GM18499 (cell line): ENCODE measurements at regions not wholly inside any gene's neighbourhood (a gene's known extent, or its start where the extent isn't known, plus 50 kb on each side); places are given as distances from the start of the nearest gene placed in this dataset.

Experiments used
- ATAC-seq: cut with Tn5 transposase; IDR thresholded peaks from one replicate; pipeline ENCODE4 v1.9.1; 2021; ENCODE audit warnings: moderate number of reproducible peaks; ENCODE audit not compliant: insufficient read depth, unreplicated experiment

- no peak for ATAC-seq
These were observed 206.7 kb downstream of the SETD4 start for GRCh38 chr21:35853321-35854239.

DNA sequence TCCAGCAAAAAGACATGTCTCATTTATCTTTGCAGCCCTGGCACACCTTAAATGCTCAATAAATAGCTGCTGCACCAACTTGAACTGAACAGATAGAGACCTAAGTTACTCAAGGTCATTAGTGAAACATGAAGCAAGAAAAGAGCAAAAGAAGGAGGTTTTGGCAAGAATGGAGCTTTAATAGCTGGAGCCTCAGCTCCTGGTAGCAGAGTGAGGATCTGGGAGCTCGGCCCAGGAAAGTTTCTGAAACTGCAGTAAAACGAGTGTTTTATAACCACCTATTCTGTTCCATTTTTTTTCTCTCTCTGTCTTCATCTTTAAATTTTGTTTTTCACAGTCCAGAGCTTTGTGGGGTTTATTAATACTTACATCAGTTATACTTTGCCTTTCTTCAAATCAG lies 207.5 kb downstream of the SETD4 start:
- no peak for ATAC-seq

DNA sequence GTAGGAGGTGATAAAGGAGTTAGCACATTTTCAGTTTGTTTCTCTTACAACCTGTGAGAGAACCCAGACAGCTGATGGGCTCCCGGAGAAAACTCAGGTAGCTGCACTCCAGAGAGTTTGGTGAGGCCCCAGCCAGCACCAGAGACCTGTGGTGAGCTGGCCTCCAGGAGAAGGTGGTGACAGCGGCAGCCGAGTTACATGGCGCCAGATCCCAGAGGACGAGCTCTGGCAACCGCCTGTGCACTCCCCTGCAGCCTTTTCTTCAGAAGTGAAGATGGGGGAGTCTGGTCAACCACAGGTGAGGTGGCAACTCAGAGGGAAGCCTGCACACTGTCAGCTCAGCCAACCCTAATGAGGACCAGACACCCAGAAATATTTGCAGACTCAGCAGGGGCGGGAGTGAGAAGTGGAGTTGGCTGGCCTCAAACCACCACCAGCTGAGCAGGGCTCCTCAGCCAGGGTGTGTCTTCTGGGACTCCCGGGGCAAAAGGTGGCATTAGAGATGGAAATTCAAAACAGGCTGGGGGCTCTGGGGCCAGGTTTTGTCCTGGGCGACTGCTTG lies 209.7 kb downstream of the SETD4 start:
- ATAC-seq: no peak

- no peak for ATAC-seq
These were observed 210.3 kb downstream of the SETD4 start for GRCh38 chr21:35850029-35850428.

DNA sequence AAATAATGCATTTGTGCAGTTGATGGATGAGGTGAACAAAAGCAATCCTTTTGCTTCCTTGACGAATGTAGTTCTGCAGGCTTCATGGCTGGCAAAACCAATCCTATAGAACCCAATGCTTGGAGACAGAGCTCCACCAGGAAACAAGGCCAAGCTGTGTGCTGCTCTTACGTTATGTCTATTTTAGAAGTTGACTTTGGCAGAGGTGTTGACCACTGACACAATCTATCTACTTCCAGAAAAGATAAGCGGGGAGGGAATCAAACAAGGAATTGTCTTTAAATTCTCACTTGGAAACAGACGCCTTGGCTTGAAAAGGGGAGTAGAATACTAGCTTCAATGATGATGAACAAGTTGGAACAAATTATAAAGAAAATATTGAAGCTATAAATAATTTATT lies 211.2 kb downstream of the SETD4 start:
- no peak for ATAC-seq

- ATAC-seq: no peak
These were observed 216.2 kb downstream of the SETD4 start for GRCh38 chr21:35843911-35844667.

DNA sequence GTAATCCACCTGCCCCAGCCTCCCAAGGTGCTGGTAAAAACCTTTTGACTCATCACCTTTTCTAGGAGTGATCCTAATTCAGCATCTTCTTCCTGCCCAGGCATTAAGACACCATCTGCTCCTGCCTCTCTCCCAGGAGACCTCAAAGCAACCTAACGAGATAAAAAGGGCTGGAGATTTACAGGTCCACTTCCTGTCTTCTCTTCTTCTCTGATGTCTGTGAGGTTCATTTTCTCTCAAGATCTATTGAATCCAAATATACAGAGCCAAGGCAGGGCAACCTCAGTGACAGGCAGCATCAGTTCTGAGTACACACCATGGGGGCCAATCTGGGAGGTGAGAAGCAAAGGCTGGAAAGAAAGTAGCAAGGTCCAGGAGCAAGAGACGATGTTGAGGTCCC lies 219.4 kb downstream of the SETD4 start:
- no peak for ATAC-seq

- no peak for ATAC-seq
These were observed 220.0 kb downstream of the SETD4 start for GRCh38 chr21:35840197-35840799.

- ATAC-seq: no peak
These were observed 221.2 kb downstream of the SETD4 start for GRCh38 chr21:35838987-35839763.

GRCh38 chr21:35838350-35838749 lies 222.0 kb downstream of the SETD4 start:
- ATAC-seq: no peak

GRCh38 chr21:35833991-35834390 lies 226.3 kb downstream of the SETD4 start:
- no peak for ATAC-seq

GRCh38 chr21:35833388-35833787 lies 226.9 kb downstream of the SETD4 start:
- no peak for ATAC-seq

- no peak for ATAC-seq
These were observed 229.1 kb downstream of the SETD4 start for GRCh38 chr21:35831230-35831629.

DNA sequence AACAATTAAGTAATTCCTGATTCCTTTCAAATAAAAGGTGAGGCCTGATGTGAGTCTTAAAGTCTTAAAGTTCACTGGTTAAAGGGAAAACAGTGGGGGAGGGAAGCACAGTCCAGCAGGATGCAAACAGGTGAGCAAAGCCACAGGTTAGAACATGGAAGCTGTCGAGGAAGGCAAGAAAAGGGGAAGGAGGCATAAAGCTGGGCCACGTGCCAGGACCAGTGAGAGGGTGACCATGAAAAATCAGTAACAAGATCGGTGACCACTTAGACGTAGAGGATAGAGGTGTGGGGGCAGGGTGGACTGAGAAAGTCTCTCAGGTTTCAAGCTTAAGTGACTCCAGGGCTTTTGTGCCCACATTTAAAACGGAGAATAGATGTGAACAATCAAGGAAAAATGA lies 231.3 kb downstream of the SETD4 start:
- no peak for ATAC-seq

- ATAC-seq: no peak
These were observed 232.2 kb downstream of the SETD4 start for GRCh38 chr21:35828161-35828560.

DNA sequence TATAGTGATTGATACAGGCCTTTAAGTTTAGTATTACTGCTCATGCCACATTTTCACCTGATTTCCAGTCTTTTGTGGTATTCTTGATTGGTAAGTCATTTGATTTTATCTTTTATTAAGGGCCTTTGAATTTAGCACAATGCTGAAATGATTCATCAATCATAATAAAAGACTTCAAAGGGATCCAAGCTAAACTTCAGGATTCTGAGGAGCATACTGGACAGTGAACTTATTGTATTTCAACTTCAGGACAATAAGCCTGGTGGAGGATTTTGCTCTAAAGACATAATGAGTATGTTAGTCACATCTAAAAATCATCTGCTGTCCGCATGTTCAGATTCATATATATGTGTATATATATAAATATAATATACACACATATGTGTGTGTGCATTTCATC lies 233.3 kb downstream of the SETD4 start:
- ATAC-seq: no peak

GRCh38 chr21:35825370-35826353 lies 234.7 kb downstream of the SETD4 start:
- no peak for ATAC-seq

- ATAC-seq: no peak
These were observed 236.2 kb downstream of the SETD4 start for GRCh38 chr21:35824136-35824535.

- no peak for ATAC-seq
These were observed 241.2 kb downstream of the SETD4 start for GRCh38 chr21:35819134-35819533.
